ENCODE measurements at regions not wholly inside any gene's neighbourhood (a gene's known extent, or its start where the extent isn't known, plus 50 kb on each side); places are given as distances from the start of the nearest gene placed in this dataset.

GRCh38 chr3:27939521-27939920 lies 217.4 kb upstream of the EOMES start:
- Mint-ChIP-seq H3K27ac (no peak overlapping the region), H3K9me3 (no peaks in the 10 kb centered on the region), H3K4me3 (no peak overlapping the region), H3K4me1 (no peaks in the 10 kb centered on the region), H3K36me3 (no peaks in the 10 kb centered on the region), H3K27me3 (peaks cover 3 to 8% of the 10 kb centered on the region in 2 donors)
- no peak for ATAC-seq (replicated peaks)
- DNase-seq = no peak

GRCh38 chr3:27939940-27940339 lies 217.8 kb upstream of the EOMES start:
- no peak overlapping the region for H3K4me3 Mint-ChIP-seq
- no peak overlapping the region for H3K27ac Mint-ChIP-seq
- no peaks in the 10 kb centered on the region for H3K4me1 Mint-ChIP-seq
- DNase-seq (no peak), ATAC-seq (replicated peaks) (no peak)
- H3K27me3 Mint-ChIP-seq = peaks cover 3 to 8% of the 10 kb centered on the region in 2 donors
- no peaks in the 10 kb centered on the region for H3K9me3 Mint-ChIP-seq
- H3K36me3 Mint-ChIP-seq = no peaks in the 10 kb centered on the region

GRCh38 chr3:27943106-27943505 lies 221.0 kb upstream of the EOMES start:
- no peak for DNase-seq
- peak in 1 of 2 donors; percentile 45 for ATAC-seq (replicated peaks)
- H3K4me1 Mint-ChIP-seq = no peaks in the 10 kb centered on the region
- H3K9me3 Mint-ChIP-seq = peaks cover 0 to 2% of the 10 kb centered on the region in 2 donors
- H3K36me3 Mint-ChIP-seq = no peaks in the 10 kb centered on the region
- H3K27ac Mint-ChIP-seq = no peak overlapping the region
- H3K27me3 Mint-ChIP-seq = peaks cover 0 to 3% of the 10 kb centered on the region in 2 donors
- H3K4me3 Mint-ChIP-seq = no peak overlapping the region

GRCh38 chr3:27945229-27945628 lies 223.1 kb upstream of the EOMES start:
- Mint-ChIP-seq H3K27ac (no peak overlapping the region), H3K27me3 (peaks cover 0 to under 1% of the 10 kb centered on the region in 2 donors), H3K4me3 (no peak overlapping the region), H3K9me3 (peaks cover 4 to 6% of the 10 kb centered on the region in 2 donors), H3K4me1 (no peaks in the 10 kb centered on the region), H3K36me3 (no peaks in the 10 kb centered on the region)
- DNase-seq (no peak), ATAC-seq (replicated peaks) (no peak)

GRCh38 chr3:27960133-27960532 lies 238.0 kb upstream of the EOMES start:
- Mint-ChIP-seq H3K9me3 (peaks cover 4 to 6% of the 10 kb centered on the region in 2 donors), H3K27ac (no peak overlapping the region), H3K4me3 (no peak overlapping the region), H3K4me1 (no peaks in the 10 kb centered on the region), H3K27me3 (peaks cover 0 to 9% of the 10 kb centered on the region in 2 donors), H3K36me3 (no peaks in the 10 kb centered on the region)
- DNase-seq = no peak
- no peak for ATAC-seq (replicated peaks)

- Mint-ChIP-seq H3K9me3 (no peaks in the 10 kb centered on the region), H3K36me3 (no peaks in the 10 kb centered on the region), H3K27ac (no peak overlapping the region), H3K4me1 (no peaks in the 10 kb centered on the region), H3K4me3 (no peak overlapping the region), H3K27me3 (peaks cover 0 to 9% of the 10 kb centered on the region in 2 donors)
- no peak for DNase-seq
- ATAC-seq (replicated peaks) = no peak
Observed at GRCh38 chr3:27963519-27963918, 241.4 kb upstream of the EOMES start.

GRCh38 chr3:27971600-27971999 lies 249.5 kb upstream of the EOMES start:
- DNase-seq (no peak), ATAC-seq (replicated peaks) (no peak)
- no peaks in the 10 kb centered on the region for H3K36me3 Mint-ChIP-seq
- no peak overlapping the region for H3K4me3 Mint-ChIP-seq
- no peak overlapping the region for H3K27ac Mint-ChIP-seq
- H3K9me3 Mint-ChIP-seq = peaks cover 0 to under 1% of the 10 kb centered on the region in 2 donors
- H3K27me3 Mint-ChIP-seq = peaks cover 13 to 19% of the 10 kb centered on the region in 2 donors
- H3K4me1 Mint-ChIP-seq = peaks cover 0 to 1% of the 10 kb centered on the region in 2 donors

GRCh38 chr3:27976933-27977332 lies 254.8 kb upstream of the EOMES start:
- no peak overlapping the region for H3K27ac Mint-ChIP-seq
- peaks cover 0 to 3% of the 10 kb centered on the region in 2 donors for H3K9me3 Mint-ChIP-seq
- H3K4me1 Mint-ChIP-seq = peaks cover 0 to 2% of the 10 kb centered on the region in 2 donors
- H3K4me3 Mint-ChIP-seq = no peak overlapping the region
- DNase-seq = no peak
- no peaks in the 10 kb centered on the region for H3K36me3 Mint-ChIP-seq
- ATAC-seq (replicated peaks) = peak; percentile 77
- peaks cover 10 to 15% of the 10 kb centered on the region in 2 donors for H3K27me3 Mint-ChIP-seq

GRCh38 chr3:27978440-27978839 lies 256.3 kb upstream of the EOMES start:
- Mint-ChIP-seq H3K27me3 (peaks cover 14 to 18% of the 10 kb centered on the region in 2 donors), H3K27ac (no peak overlapping the region), H3K4me3 (no peak overlapping the region), H3K4me1 (peaks cover 0 to 2% of the 10 kb centered on the region in 2 donors), H3K36me3 (no peaks in the 10 kb centered on the region), H3K9me3 (peaks cover 0 to 3% of the 10 kb centered on the region in 2 donors)
- ATAC-seq (replicated peaks) (no peak), DNase-seq (no peak)

- Mint-ChIP-seq H3K27ac (no peak overlapping the region), H3K4me3 (no peak overlapping the region), H3K27me3 (peaks cover 15 to 17% of the 10 kb centered on the region in 2 donors), H3K4me1 (no peaks in the 10 kb centered on the region), H3K9me3 (peaks cover 0 to 1% of the 10 kb centered on the region in 2 donors), H3K36me3 (no peaks in the 10 kb centered on the region)
- ATAC-seq (replicated peaks) = no peak
- DNase-seq = no peak
Observed at GRCh38 chr3:27985369-27986035, 255.9 kb upstream of the CMC1 start.

GRCh38 chr3:27986234-27986879 lies 255.1 kb upstream of the CMC1 start:
- H3K36me3 Mint-ChIP-seq = no peaks in the 10 kb centered on the region
- peaks cover 13 to 15% of the 10 kb centered on the region in 2 donors for H3K27me3 Mint-ChIP-seq
- no peak for ATAC-seq (replicated peaks)
- no peak overlapping the region for H3K27ac Mint-ChIP-seq
- no peaks in the 10 kb centered on the region for H3K4me1 Mint-ChIP-seq
- DNase-seq = no peak
- H3K4me3 Mint-ChIP-seq = no peak overlapping the region
- peaks cover 0 to 1% of the 10 kb centered on the region in 2 donors for H3K9me3 Mint-ChIP-seq

GRCh38 chr3:27990324-27990723 lies 251.1 kb upstream of the CMC1 start:
- DNase-seq (no peak), ATAC-seq (replicated peaks) (no peak)
- Mint-ChIP-seq H3K4me1 (no peaks in the 10 kb centered on the region), H3K36me3 (no peaks in the 10 kb centered on the region), H3K27me3 (peaks cover 8 to 13% of the 10 kb centered on the region in 2 donors), H3K4me3 (no peak overlapping the region), H3K9me3 (no peaks in the 10 kb centered on the region), H3K27ac (no peak overlapping the region)

- Mint-ChIP-seq H3K27me3 (peaks cover 5 to 13% of the 10 kb centered on the region in 2 donors), H3K9me3 (no peaks in the 10 kb centered on the region), H3K27ac (no peak overlapping the region), H3K4me1 (no peaks in the 10 kb centered on the region), H3K4me3 (no peak overlapping the region), H3K36me3 (no peaks in the 10 kb centered on the region)
- ATAC-seq (replicated peaks) = no peak
- DNase-seq = no peak
Observed at GRCh38 chr3:27990837-27991236, 250.6 kb upstream of the CMC1 start.

- H3K4me3 Mint-ChIP-seq = no peak overlapping the region
- no peak for ATAC-seq (replicated peaks)
- H3K27ac Mint-ChIP-seq = no peak overlapping the region
- no peaks in the 10 kb centered on the region for H3K9me3 Mint-ChIP-seq
- H3K36me3 Mint-ChIP-seq = no peaks in the 10 kb centered on the region
- no peaks in the 10 kb centered on the region for H3K4me1 Mint-ChIP-seq
- DNase-seq = no peak
- peaks cover 5 to 13% of the 10 kb centered on the region in 2 donors for H3K27me3 Mint-ChIP-seq
Observed at GRCh38 chr3:27993051-27993450, 248.4 kb upstream of the CMC1 start.

GRCh38 chr3:28000608-28001007 lies 240.8 kb upstream of the CMC1 start:
- H3K27ac Mint-ChIP-seq = no peak overlapping the region
- no peak for ATAC-seq (replicated peaks)
- H3K4me1 Mint-ChIP-seq = no peaks in the 10 kb centered on the region
- peaks cover 5 to 6% of the 10 kb centered on the region in 2 donors for H3K27me3 Mint-ChIP-seq
- H3K36me3 Mint-ChIP-seq = no peaks in the 10 kb centered on the region
- H3K9me3 Mint-ChIP-seq = peaks cover 0 to 3% of the 10 kb centered on the region in 2 donors
- no peak for DNase-seq
- no peak overlapping the region for H3K4me3 Mint-ChIP-seq
